ENCODE measurements at regions not wholly inside any gene's neighbourhood (a gene's known extent, or its start where the extent isn't known, plus 50 kb on each side); places are given as distances from the start of the nearest gene placed in this dataset.
"Not testable (repeated sequence)": the region's sequence is repeated elsewhere in the genome, so short reads cannot be mapped to it uniquely, and the experiment has no call there.

GRCh38 chr6:115746583-115746982 lies 314.1 kb downstream of the FRK start:
- H3K4me3 ChIP-seq; H2AFZ ChIP-seq (ENCODE audit: control insufficient read depth, low read depth, low read length); H3K27ac ChIP-seq (ENCODE audit: control insufficient read depth, insufficient read depth); FAIRE-seq; SMC1A ChIA-PET (ENCODE audit: uncharacterized antibody, unreplicated experiment); H3K79me2 ChIP-seq (ENCODE audit: control insufficient read depth, insufficient read depth, low read length); DNase-seq (ENCODE audit: low read depth, low spot score); in situ Hi-C loops (cut with MboI); H3K4me2 ChIP-seq (ENCODE audit: control insufficient read depth, insufficient read depth); H3K36me3 ChIP-seq (ENCODE audit: control insufficient read depth in 2 of 2, insufficient read depth in 2 of 2, low read length in 1 of 2); H4K20me1 ChIP-seq (ENCODE audit: control insufficient read depth, insufficient read depth); RAD21 ChIA-PET (ENCODE audit: unreplicated experiment); intact Hi-C loops (cut with micrococcal nuclease; ENCODE audit: unreplicated experiment); POLR2A ChIA-PET; CTCF ChIA-PET; ATAC-seq; H3K9ac ChIP-seq (ENCODE audit: control insufficient read depth, insufficient read depth, low read length); BruUV-seq (replicated peaks); H3K9me3 ChIP-seq (replicated peaks; ENCODE audit: control insufficient read depth, insufficient read depth, low read length); H3K27me3 ChIP-seq (replicated peaks in 1 of 2; ENCODE audit: control insufficient read depth in 2 of 2, insufficient read depth in 2 of 2, low read length in 1 of 2); H3K4me1 ChIP-seq (ENCODE audit: control insufficient read depth, insufficient read depth, low read length): not testable (repeated sequence)
- 17% methylated on average over 3 of the region's 3 CpGs for WGBS (ENCODE audit: insufficient coverage, insufficient replicate concordance, low lambda C conversion rate, missing lambda C conversion rate)

GRCh38 chr6:115740907-115741306 lies 319.8 kb downstream of the FRK start:
- Histone ChIP-seq H2AFZ (ENCODE audit: control insufficient read depth, low read depth, low read length) (no peak overlapping the region), H3K9me3 (replicated peaks; ENCODE audit: control insufficient read depth, insufficient read depth, low read length) (no peaks in the 10 kb centered on the region), H3K9ac (ENCODE audit: control insufficient read depth, insufficient read depth, low read length) (no peak overlapping the region), H3K27me3 (replicated peaks in 1 of 2; ENCODE audit: control insufficient read depth in 2 of 2, insufficient read depth in 2 of 2, low read length in 1 of 2) (no peaks in the 10 kb centered on the region), H3K79me2 (ENCODE audit: control insufficient read depth, insufficient read depth, low read length) (no peaks in the 10 kb centered on the region), H3K4me3 (no peak overlapping the region), H4K20me1 (ENCODE audit: control insufficient read depth, insufficient read depth) (no peaks in the 10 kb centered on the region), H3K27ac (ENCODE audit: control insufficient read depth, insufficient read depth) (no peak overlapping the region), H3K36me3 (ENCODE audit: control insufficient read depth in 2 of 2, insufficient read depth in 2 of 2, low read length in 1 of 2) (no peaks in the 10 kb centered on the region), H3K4me2 (ENCODE audit: control insufficient read depth, insufficient read depth) (no peak overlapping the region), H3K4me1 (ENCODE audit: control insufficient read depth, insufficient read depth, low read length) (no peaks in the 10 kb centered on the region)
- no TSS peak for BruUV-seq (replicated peaks)
- SMC1A ChIA-PET (ENCODE audit: uncharacterized antibody, unreplicated experiment), result interaction anchor here (1.0 kb wide), 1 partner anchor 10 kb away, joined by 3 read pairs; no protein-coding TSS in a partner anchor
- intact Hi-C loops (cut with micrococcal nuclease; ENCODE audit: unreplicated experiment), result no loop called here
- 45% methylated on average over 1 of the region's 1 CpG for WGBS (ENCODE audit: insufficient coverage, insufficient replicate concordance, low lambda C conversion rate, missing lambda C conversion rate)
- RAD21 ChIA-PET (ENCODE audit: unreplicated experiment), result no interaction called here
- ATAC-seq (no peak), DNase-seq (ENCODE audit: low read depth, low spot score) (no peak), FAIRE-seq (no peak)
- in situ Hi-C loops (cut with MboI), result no loop called here
- CTCF ChIA-PET, result no interaction called here
- POLR2A ChIA-PET, result no interaction called here
- TF ChIP-seq ATF2 (IDR thresholded peaks at IDR 0.05; ENCODE audit: low read length) (no peak), ZNF217 (IDR thresholded peaks at IDR 0.05) (no peak), MYB (IDR thresholded peaks at IDR 0.05; ENCODE audit: borderline replicate concordance, low read depth, low read length) (no peak), POLR2A (IDR thresholded peaks at IDR 0.05; ENCODE audit: low read depth, low read length) (no peak), CEBPZ (IDR thresholded peaks at IDR 0.05; ENCODE audit: low read depth, low read length) (no peak), FOXK2 (IDR thresholded peaks at IDR 0.05) (no peak), RBBP5 (conservative IDR thresholded peaks at IDR 0.05) (no peak), CUX1 (IDR thresholded peaks at IDR 0.05; ENCODE audit: insufficient replicate concordance, low read depth, low read length) (no peak), PAX5 (IDR thresholded peaks at IDR 0.05; ENCODE audit: borderline replicate concordance, low read depth, low read length) (no peak)
